WTC11 (cell line): ENCODE measurements at regions not wholly inside any gene's neighbourhood (a gene's known extent, or its start where the extent isn't known, plus 50 kb on each side); places are given as distances from the start of the nearest gene placed in this dataset.

ENCODE experiments used
- FOXK1 ChIP-seq: sonication (generic); formaldehyde crosslinking; IDR thresholded peaks from 2 replicates; pipeline ENCODE4 v1.8.0; 2022; ENCODE audit warnings: mild to moderate bottlenecking, moderate library complexity, missing genetic modification reagents
- JUN ChIP-seq: sonication (generic); formaldehyde crosslinking; IDR thresholded peaks from 2 replicates; pipeline ENCODE4 v1.8.0; 2023; ENCODE audit warnings: mild to moderate bottlenecking, missing genetic modification reagents
- TF ChIP-seq, protein P1 (sequence below): sonication (generic); formaldehyde crosslinking; IDR thresholded peaks from 2 replicates; pipeline ENCODE4 v1.8.1; 2023; ENCODE audit warnings: mild to moderate bottlenecking, moderate library complexity, missing genetic modification reagents
- TF ChIP-seq, protein P2 (sequence below): sonication (generic); formaldehyde crosslinking; IDR thresholded peaks from 2 replicates; pipeline ENCODE4 v1.8.1; 2022; ENCODE audit warnings: mild to moderate bottlenecking, moderate library complexity, missing genetic modification reagents
- TF ChIP-seq, protein P3 (sequence below): fragments of 200-600 bp; IDR thresholded peaks from 2 replicates; pipeline ENCODE4 v1.8.0; 2022; ENCODE audit warnings: antibody characterized with exemption
- TF ChIP-seq, protein P4 (sequence below): sonication (generic); formaldehyde crosslinking; IDR thresholded peaks from 2 replicates; pipeline ENCODE4 v1.8.0; 2022; ENCODE audit warnings: mild to moderate bottlenecking, missing genetic modification reagents

DNA sequence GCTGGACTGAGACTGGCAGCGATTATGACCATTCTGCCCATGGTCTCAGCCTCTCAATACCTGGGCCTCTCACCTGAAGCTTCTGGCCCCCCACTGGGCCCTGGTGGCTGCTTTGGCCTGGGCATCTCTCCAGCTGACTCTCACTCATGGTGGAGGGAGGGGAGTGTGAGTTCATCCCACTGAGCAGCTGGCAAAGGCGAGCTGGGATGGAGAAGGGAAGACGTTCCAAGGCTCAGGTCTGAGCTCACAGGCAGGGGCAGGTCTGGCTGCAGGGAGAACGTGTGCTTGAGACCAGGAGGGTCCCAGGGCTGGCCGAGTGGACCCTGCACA, 103.5 kb downstream of the TMEM121 start:
- TF ChIP-seq, protein P1, sequence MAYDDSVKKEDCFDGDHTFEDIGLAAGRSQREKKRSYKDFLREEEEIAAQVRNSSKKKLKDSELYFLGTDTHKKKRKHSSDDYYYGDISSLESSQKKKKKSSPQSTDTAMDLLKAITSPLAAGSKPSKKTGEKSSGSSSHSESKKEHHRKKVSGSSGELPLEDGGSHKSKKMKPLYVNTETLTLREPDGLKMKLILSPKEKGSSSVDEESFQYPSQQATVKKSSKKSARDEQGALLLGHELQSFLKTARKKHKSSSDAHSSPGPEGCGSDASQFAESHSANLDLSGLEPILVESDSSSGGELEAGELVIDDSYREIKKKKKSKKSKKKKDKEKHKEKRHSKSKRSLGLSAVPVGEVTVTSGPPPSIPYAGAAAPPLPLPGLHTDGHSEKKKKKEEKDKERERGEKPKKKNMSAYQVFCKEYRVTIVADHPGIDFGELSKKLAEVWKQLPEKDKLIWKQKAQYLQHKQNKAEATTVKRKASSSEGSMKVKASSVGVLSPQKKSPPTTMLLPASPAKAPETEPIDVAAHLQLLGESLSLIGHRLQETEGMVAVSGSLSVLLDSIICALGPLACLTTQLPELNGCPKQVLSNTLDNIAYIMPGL = no peak
- TF ChIP-seq JUN (CRISPR knock-in tag) (no peak), FOXK1 (no peak)
- TF ChIP-seq, protein P2, sequence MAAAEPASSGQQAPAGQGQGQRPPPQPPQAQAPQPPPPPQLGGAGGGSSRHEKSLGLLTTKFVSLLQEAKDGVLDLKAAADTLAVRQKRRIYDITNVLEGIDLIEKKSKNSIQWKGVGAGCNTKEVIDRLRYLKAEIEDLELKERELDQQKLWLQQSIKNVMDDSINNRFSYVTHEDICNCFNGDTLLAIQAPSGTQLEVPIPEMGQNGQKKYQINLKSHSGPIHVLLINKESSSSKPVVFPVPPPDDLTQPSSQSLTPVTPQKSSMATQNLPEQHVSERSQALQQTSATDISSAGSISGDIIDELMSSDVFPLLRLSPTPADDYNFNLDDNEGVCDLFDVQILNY = no peak
- TF ChIP-seq, protein P3, sequence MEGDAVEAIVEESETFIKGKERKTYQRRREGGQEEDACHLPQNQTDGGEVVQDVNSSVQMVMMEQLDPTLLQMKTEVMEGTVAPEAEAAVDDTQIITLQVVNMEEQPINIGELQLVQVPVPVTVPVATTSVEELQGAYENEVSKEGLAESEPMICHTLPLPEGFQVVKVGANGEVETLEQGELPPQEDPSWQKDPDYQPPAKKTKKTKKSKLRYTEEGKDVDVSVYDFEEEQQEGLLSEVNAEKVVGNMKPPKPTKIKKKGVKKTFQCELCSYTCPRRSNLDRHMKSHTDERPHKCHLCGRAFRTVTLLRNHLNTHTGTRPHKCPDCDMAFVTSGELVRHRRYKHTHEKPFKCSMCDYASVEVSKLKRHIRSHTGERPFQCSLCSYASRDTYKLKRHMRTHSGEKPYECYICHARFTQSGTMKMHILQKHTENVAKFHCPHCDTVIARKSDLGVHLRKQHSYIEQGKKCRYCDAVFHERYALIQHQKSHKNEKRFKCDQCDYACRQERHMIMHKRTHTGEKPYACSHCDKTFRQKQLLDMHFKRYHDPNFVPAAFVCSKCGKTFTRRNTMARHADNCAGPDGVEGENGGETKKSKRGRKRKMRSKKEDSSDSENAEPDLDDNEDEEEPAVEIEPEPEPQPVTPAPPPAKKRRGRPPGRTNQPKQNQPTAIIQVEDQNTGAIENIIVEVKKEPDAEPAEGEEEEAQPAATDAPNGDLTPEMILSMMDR = no peak
- TF ChIP-seq, protein P4, sequence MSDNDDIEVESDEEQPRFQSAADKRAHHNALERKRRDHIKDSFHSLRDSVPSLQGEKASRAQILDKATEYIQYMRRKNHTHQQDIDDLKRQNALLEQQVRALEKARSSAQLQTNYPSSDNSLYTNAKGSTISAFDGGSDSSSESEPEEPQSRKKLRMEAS (CRISPR knock-in tag) = no peak
